NCI-H187 (cell line): ENCODE measurements at regions not wholly inside any gene's neighbourhood (a gene's known extent, or its start where the extent isn't known, plus 50 kb on each side); places are given as distances from the start of the nearest gene placed in this dataset.

Source experiments
- DNase-seq, 2 experiments: peaks; one replicate each; lab custom pipeline; 2025; lab: John Stamatoyannopoulos, UW

DNA sequence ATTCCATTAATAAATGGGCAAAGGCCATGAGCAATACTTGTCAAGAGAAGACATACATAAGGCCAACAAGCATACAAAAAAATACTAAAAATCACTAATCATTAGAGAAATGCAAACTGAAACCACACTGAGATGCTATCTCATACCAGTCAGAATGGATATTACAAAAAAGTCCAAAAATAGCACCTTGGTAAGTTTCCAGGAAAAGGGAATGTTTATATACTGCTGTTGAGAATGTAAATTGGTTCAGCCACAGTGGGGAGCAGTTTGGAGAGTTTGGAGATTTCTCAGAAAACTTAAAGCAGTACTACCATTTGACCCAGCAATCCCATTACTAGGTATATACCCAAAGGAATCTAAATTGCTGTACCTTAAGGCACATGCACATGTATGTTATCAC is 467.7 kb downstream of the CDH11 start:
- DNase-seq: no peak

GRCh38 chr16:64648282-64648681 is 473.6 kb downstream of the CDH11 start:
- no peak for DNase-seq

GRCh38 chr16:64641343-64641742 is 480.5 kb downstream of the CDH11 start:
- no peak for DNase-seq

DNA sequence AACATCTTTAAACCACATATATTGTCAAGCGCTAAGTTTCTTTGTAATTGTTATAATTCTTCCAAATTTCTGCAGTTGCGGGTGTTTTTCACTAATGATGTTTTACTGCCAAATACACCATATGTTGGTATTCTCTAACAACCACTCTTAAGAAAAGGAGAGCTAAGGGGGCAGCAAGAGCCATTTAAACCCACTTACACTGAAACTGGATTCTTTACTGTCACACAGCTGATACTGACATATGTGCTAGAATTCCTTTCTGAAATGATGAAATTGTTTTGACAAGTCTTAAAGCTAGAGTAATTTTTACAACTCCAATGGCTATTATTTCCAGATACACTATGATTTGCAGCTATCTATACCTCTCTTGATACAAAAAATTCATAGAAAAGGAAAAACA is 483.1 kb downstream of the CDH11 start:
- no peak for DNase-seq

DNA sequence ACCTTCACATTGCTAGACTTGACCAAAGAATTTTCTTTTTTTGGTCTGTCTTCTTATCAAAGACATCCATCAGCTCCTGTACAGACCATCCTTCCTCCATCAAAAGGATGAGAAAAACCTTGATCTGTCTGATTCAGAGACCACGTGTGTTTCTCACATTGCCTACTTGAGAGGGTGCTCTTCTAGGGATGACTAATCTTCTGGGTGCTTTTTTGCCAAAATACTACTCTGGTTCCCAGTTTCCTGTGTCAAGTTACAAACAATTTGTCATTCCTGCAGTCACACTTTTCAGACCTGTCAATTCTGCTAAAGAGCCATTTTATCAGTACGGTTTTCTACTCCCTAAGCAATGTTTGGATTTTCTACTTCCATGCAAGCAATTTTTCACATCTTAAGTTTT is 492.2 kb downstream of the CDH11 start:
- DNase-seq: no peak

DNA sequence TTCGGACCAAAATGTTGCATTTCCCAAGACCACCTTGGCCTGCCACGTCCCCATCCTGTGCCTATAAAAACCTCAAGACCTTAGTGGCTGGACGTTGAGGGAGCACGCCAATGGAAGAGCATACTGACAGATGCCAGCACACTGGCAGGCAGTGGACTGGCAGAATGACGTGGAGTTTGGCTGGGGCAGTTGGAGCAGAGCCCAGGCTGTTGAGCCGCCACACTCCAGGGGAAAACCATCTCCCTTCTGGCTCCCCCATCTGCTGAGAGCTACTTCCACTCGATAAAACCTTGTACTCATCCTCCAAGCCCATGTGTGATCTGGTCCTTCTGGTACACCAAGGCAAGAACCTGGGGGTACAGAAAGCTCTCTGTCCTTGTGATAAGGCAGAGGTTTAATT is 494.1 kb downstream of the CDH11 start:
- no peak for DNase-seq

- DNase-seq: no peak
These were observed 494.6 kb downstream of the CDH11 start for GRCh38 chr16:64627288-64627687.

DNA sequence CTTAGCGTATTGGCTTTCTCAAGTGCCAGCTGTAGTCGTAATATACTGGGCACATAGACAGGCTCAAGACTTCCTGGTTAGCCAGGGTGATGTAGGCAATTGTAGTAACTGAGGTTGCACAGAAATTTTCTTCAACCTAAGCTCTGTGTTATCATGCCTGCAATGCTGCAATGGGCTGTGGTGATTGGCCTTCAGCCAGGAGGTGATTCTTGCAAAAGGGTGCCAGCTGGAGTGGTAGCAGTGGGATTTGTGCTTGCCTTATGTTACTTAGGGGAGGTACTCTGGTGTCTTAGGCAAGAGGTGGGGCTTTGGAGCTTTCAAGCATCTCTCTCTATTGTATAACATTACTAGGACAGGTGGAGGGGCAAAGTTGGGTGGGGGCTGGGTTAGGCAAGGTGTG is 495.1 kb downstream of the CDH11 start:
- DNase-seq: no peak

DNA sequence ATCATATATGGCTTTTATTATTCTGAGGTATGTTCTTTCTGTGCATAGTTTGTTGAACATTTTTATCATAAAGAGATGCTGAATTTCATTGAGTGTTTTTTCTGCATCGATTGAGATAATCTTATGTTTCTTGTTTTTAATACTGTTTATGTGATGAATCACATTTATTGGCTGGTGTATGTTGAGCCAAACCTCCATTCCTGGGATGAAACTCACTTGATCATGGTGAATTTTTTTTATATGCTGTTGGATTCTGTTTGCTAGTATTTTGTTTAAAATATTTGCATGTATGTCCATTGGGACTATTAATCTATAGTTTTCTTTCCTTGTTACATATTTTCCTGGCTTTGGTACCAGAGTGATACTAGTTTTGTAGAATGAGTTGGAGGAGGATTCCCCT is 500.2 kb downstream of the CDH11 start:
- DNase-seq: no peak

- DNase-seq: no peak
These were observed 503.9 kb downstream of the CDH11 start for GRCh38 chr16:64617836-64618476.

DNA sequence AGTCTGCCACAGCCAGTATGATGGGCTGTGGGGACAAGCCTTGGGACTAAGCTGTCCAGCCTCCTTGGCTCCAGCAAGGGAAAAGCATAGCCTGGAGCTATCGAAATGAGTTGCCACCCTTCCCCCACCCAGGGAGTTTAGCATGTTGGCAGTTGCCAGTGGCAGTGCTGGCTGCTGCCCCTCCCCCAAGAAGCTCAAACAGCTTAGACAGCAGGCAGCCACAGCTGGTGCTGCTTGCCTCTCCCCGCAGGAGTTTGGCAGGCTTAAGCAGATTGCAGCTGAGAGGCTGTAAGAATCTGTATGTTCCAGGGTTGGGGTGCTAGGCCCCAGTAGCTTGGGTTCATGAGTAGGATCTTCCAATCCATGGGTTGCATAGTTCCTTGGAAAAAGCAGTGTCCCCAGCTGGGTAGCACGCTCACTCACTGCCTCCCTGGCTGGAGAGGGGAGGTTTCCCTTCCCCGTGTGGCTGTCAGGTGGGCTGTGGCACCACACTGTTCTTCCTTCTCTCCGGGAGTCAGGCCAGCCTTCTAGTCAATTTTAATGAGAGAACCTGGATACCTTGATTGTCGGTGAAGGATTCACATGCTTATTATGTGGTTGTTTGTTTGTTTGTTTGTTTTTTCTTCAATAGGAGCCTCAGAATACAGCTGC is 506.1 kb downstream of the CDH11 start:
- no peak for DNase-seq

GRCh38 chr16:64596196-64596595 is 525.7 kb downstream of the CDH11 start:
- DNase-seq: no peak

DNA sequence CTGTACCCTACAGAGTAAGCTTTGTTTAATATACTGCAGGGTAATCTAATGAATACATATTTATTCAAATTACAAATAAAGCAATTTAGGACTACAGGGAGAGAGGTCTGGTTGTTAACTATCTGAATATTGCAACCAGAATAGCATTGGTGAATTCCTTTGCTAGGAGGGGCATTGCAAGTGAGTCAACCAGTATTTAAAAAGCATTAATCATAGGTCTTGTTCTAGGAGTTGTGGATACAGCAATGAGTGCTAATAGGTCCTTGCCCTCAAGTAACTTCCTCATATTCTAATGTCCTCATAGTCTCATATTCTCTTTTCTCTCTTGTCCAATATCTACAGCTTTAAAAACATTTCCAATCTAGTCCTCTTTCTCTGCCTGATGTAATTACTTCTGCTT is 531.4 kb downstream of the CDH11 start:
- DNase-seq: no peak

- DNase-seq: no peak
These were observed 532.0 kb downstream of the CDH11 start for GRCh38 chr16:64589836-64590235.

GRCh38 chr16:64586781-64587180 is 535.1 kb downstream of the CDH11 start:
- no peak for DNase-seq

GRCh38 chr16:64585367-64585766 is 536.5 kb downstream of the CDH11 start:
- DNase-seq: no peak

GRCh38 chr16:64580558-64580957 is 541.3 kb downstream of the CDH11 start:
- DNase-seq: no peak

DNA sequence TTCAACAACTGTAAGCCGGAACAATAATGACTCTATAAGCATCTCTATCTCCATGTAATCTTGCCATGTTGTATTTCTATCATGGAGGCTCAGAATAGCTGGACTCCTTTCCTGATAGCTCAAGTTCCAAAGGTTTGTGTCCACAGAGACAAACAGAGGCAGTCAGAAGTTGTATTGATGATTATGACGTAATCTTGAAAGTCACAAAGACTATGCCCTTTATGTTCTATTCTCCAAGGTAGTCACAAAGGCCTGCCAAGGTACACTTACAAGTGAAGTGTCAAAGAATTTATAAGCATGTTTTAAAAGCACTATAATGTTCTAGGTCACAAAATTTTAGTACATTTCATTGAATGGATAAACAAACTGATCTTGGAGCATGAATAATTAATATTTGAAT is 542.2 kb downstream of the CDH11 start:
- no peak for DNase-seq

- no peak for DNase-seq
These were observed 576.1 kb downstream of the CDH11 start for GRCh38 chr16:64545768-64546167.

GRCh38 chr16:64544859-64545258 is 577.0 kb downstream of the CDH11 start:
- no peak for DNase-seq

- DNase-seq: no peak
These were observed 578.4 kb downstream of the CDH11 start for GRCh38 chr16:64543441-64543840.

- no peak for DNase-seq
These were observed 578.8 kb downstream of the CDH11 start for GRCh38 chr16:64543031-64543430.

- no peak for DNase-seq
These were observed 579.7 kb downstream of the CDH11 start for GRCh38 chr16:64542152-64542551.

DNA sequence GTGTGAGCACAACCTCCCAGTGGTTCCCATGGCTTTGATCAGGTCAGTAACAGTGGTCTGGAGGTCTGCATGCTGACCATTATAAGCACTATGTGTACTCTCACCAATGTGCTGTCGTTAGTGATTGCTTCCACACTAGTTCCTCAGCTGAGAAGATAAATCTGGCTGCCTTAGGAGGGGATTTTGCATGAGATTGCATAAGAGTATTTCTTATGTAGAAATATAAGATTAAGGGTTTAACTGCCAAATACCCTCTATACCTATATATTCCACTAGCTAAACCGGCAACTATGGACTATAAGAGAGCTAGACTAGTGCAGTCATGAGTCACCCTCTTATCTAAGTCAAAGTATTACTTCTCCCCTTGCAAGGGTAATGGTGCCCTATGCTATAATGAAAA is 580.2 kb downstream of the CDH11 start:
- no peak for DNase-seq
